Small intestine (tissue), 7 donors: ENCODE measurements at regions not wholly inside any gene's neighbourhood (a gene's known extent, or its start where the extent isn't known, plus 50 kb on each side); places are given as distances from the start of the nearest gene placed in this dataset.

ENCODE experiments used
- DNase-seq, 2 donors: peaks; one replicate each; pipeline versions ENCODE4 v3.0.0 to v3.0.0-alpha.2; 2013
- FAIRE-seq: peaks from 2 replicates; lab custom pipeline; 2012; peaks lifted over from hg19 to GRCh38; lab: Jason Lieb, UNC
- H3K27ac ChIP-seq, 3 donors: one replicate each; pipeline ENCODE4 v1.5.1; 2013; ENCODE audit warnings: low read length in 2 of 3, mild to moderate bottlenecking in 2 of 3, control low read depth in 1 of 3, inconsistent platforms in 1 of 3, low read depth in 1 of 3, moderate library complexity in 1 of 3
- H3K27me3 ChIP-seq, 3 donors: one replicate each; pipeline ENCODE4 v1.6.1; 2013; ENCODE audit warnings: low read length in 3 of 3, inconsistent platforms in 1 of 3; ENCODE audit not compliant: control insufficient read depth in 3 of 3, insufficient read depth in 3 of 3
- H3K36me3 ChIP-seq, 3 donors: one replicate each; pipeline ENCODE4 v1.6.1; 2013; ENCODE audit warnings: low read length in 3 of 3, inconsistent platforms in 1 of 3, low read depth in 1 of 3, mild to moderate bottlenecking in 1 of 3, moderate library complexity in 1 of 3; ENCODE audit not compliant: control insufficient read depth in 3 of 3, insufficient read depth in 2 of 3
- H3K4me1 ChIP-seq, 3 donors: one replicate each; pipeline ENCODE4 v1.6.1; 2013; ENCODE audit warnings: low read length in 2 of 3, inconsistent platforms in 1 of 3, low read depth in 1 of 3, mild to moderate bottlenecking in 1 of 3, moderate library complexity in 1 of 3; ENCODE audit not compliant: control insufficient read depth in 3 of 3, insufficient read depth in 2 of 3
- H3K4me3 ChIP-seq, 3 donors: one replicate each; pipeline ENCODE4 v1.5.1; 2013; ENCODE audit warnings: low read length in 3 of 3, control low read depth in 1 of 3, inconsistent platforms in 1 of 3, low read depth in 1 of 3, mild to moderate bottlenecking in 1 of 3, moderate library complexity in 1 of 3
- H3K9me3 ChIP-seq, 2 donors: one replicate each; pipeline ENCODE4 v1.6.1; 2013; ENCODE audit warnings: low read depth in 1 of 2, low read length in 1 of 2; ENCODE audit not compliant: control insufficient read depth in 2 of 2, insufficient read depth in 1 of 2
- WGBS, 3 donors: extraction: QIAGEN DNeasy Blood & Tissue Kit; methylation state at CpG; one replicate each; pipeline ENCODE4 v1.1.7; 2013; 5-methylcytosine and 5-hydroxymethylcytosine counted together
- donor health status: healthy with polysubstance abuse.
- donor health status: control.
- donor health status: control.
- donor health status: Bipolar disorder and iron deficiency.
- donor health status: healthy.

DNA sequence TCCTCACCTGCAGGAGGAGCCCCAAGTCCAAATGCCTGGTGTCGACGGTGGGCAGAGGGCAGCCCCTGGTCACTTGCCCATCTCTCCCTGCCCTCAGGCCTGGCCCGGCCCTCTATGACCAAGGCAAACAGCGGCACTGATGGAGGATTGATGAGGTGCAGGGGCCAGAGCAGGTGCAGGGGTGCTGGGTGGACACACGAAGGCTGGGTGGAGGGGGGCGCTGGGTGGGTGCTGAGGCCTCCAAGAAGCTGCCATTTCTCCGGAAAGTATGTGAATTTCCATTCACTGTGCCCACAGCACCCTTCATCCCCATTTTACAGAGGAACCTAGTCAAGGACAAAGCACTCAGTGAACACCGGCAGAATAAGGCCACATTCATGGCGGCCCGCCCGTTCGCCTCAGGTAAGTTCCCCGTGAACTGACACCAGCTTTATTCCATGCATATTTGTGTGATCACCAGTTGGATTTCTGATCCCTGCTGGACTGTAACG, 143.8 kb upstream of the PPP1R26 start:
- H3K27me3 ChIP-seq = peaks cover 0 to 7% (median 0%) of the 10 kb centered on the region in 3 donors

GRCh38 chr9:135336722-135337527, 142.7 kb upstream of the PPP1R26 start:
- Histone ChIP-seq H3K27me3 (peaks cover 0 to 7% (median 0%) of the 10 kb centered on the region in 3 donors), H3K27ac (no peak overlapping the region), H3K9me3 (no peaks in the 10 kb centered on the region), H3K4me1 (no peaks in the 10 kb centered on the region), H3K4me3 (no peak overlapping the region), H3K36me3 (no peaks in the 10 kb centered on the region)
- 81 to 85% (median 82%) methylated on average over 23 of the region's 23 CpGs for WGBS, 3 donors
- FAIRE-seq (no peak), DNase-seq (no peak)

More for the DNA sequence above, 143.8 kb upstream of the PPP1R26 start:
- Histone ChIP-seq H3K36me3 (no peaks in the 10 kb centered on the region), H3K4me1 (peaks cover 0 to 4% (median 0%) of the 10 kb centered on the region in 3 donors), H3K4me3 (no peak overlapping the region), H3K9me3 (no peaks in the 10 kb centered on the region), H3K27ac (no peak overlapping the region)
- DNase-seq (no peak), FAIRE-seq (no peak)
- 88 to 90% (median 89%) methylated on average over 14 of the region's 14 CpGs for WGBS, 3 donors

GRCh38 chr9:135338546-135338945, 141.0 kb upstream of the PPP1R26 start:
- WGBS, 3 donors = 77 to 85% (median 84%) methylated on average over 14 of the region's 14 CpGs

GRCh38 chr9:135339378-135339973, 140.1 kb upstream of the PPP1R26 start:
- no peaks in the 10 kb centered on the region for H3K36me3 ChIP-seq
- no peaks in the 10 kb centered on the region for H3K9me3 ChIP-seq
- FAIRE-seq = no peak
- 58 to 69% (median 63%) methylated on average over 16 to 17 of the region's 17 CpGs for WGBS, 3 donors
- no peak overlapping the region for H3K4me3 ChIP-seq
- no peak overlapping the region for H3K27ac ChIP-seq
- peaks cover 0 to 2% (median 0%) of the 10 kb centered on the region in 3 donors for H3K4me1 ChIP-seq
- peaks cover 0 to 7% (median 0%) of the 10 kb centered on the region in 3 donors for H3K27me3 ChIP-seq
- DNase-seq = no peak

More at GRCh38 chr9:135338546-135338945, 141.0 kb upstream of the PPP1R26 start:
- H3K4me3 ChIP-seq = no peak overlapping the region
- peaks cover 0 to 7% (median 0%) of the 10 kb centered on the region in 3 donors for H3K27me3 ChIP-seq
- no peaks in the 10 kb centered on the region for H3K9me3 ChIP-seq
- no peak overlapping the region for H3K27ac ChIP-seq
- DNase-seq (no peak), FAIRE-seq (no peak)
- H3K36me3 ChIP-seq = no peaks in the 10 kb centered on the region
- H3K4me1 ChIP-seq = no peaks in the 10 kb centered on the region

DNA sequence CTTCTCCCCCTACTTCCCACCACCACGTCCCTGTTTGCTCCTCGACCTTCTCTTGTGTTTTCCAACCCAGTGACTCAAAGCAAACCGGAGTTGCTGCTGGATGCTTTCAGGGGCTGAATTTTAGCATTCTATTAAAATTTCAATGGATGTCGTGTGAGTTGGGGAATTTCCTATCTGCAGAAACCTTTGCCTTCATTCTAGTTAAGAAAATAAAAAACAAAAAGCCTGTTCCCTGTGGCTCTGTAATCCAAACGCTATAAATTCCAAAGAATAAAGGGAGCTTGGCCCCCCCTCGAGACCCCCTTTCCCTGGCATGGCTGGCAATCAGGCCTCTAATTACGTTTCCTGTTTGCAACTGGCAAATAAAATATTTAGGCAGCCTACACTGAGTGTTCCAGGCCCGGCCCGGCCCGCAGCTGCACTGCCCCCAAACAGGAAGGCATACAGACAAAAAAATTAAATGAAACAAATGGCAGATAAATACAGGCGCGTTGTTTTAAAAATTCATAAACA, 139.4 kb upstream of the PPP1R26 start:
- WGBS, 3 donors = 20 to 26% (median 24%) methylated on average over 12 of the region's 12 CpGs
- H3K4me1 ChIP-seq = peaks cover 0 to 2% (median 0%) of the 10 kb centered on the region in 3 donors
- FAIRE-seq (no peak), DNase-seq (no peak)
- H3K4me3 ChIP-seq = no peak overlapping the region
- no peak overlapping the region for H3K27ac ChIP-seq
- H3K9me3 ChIP-seq = no peaks in the 10 kb centered on the region
- H3K36me3 ChIP-seq = no peaks in the 10 kb centered on the region
- H3K27me3 ChIP-seq = peaks cover 0 to 7% (median 0%) of the 10 kb centered on the region in 3 donors

DNA sequence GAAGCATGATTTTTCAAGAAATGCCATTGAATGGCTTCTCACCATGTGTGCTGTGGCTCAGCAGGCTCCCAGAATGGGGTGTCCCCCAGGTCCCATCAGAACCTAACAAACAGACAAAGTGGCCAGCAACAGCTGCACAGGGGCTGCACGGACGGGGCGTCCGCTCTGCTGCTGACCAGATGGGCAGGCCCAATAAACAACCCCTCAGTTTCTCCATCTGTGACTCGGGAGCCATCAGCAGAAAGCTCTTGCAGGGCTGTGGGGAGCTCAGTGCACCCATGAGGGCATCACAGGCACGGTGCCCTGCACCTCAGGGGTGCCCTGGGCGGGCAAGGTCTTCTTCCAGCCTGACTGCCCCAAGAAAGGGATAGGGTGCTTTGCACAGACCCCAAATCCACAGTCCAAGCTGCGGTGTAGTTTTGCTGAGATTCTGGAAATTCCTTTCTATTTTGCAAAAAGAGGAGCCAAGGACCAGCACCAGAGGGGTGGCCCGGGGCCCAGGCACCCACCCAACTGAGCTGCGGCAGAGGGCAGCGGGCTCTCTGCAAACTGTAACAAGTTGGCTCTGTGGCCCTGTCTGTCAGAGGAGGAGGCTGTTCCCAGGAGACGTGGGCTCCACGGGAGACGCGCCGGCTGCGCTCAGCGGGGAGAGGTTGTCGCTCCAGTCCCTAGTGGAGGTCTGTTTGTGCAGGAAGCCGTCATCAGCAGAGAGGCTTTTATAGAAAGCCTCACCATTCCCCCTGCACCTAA, 138.7 kb upstream of the PPP1R26 start:
- H3K4me1 ChIP-seq = peaks cover 0 to 2% (median 0%) of the 10 kb centered on the region in 3 donors
- 66 to 76% (median 70%) methylated on average over 20 of the region's 20 CpGs for WGBS, 3 donors
- DNase-seq (no peak), FAIRE-seq (no peak)
- H3K4me3 ChIP-seq = no peak overlapping the region
- H3K36me3 ChIP-seq = no peaks in the 10 kb centered on the region
- no peak overlapping the region for H3K27ac ChIP-seq
- peaks cover 0 to 7% (median 0%) of the 10 kb centered on the region in 3 donors for H3K27me3 ChIP-seq
- H3K9me3 ChIP-seq = no peaks in the 10 kb centered on the region

DNA sequence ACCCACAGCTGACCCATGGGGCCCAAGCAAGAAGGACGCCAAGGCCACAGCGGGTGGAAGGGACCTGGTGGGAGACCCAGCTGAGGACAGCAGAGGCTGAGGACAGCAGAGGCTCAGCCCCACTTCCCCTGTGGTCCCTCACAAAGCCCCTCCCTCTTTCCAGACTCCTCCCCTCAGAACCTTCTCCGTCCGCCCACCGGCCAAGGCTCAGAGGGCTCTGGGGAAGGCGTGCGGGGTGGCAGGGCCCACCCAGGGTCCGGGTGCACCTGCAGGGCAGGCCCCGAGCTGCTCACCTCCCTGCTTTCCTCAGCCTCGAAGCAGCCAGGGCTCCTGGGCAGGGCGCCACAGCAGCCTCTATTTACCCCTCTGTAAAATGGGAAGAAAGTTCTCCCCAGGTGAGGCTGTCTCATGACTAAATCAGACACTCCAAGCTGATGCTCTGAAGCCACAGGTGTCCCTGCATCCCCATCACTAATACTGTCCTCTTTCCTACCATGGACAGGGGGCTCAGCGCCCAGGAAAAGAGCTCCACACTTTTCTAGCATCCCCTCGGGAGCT, 137.9 kb upstream of the PPP1R26 start:
- Histone ChIP-seq H3K27me3 (peaks cover 0 to 7% (median 0%) of the 10 kb centered on the region in 3 donors), H3K9me3 (no peaks in the 10 kb centered on the region), H3K4me3 (no peak overlapping the region), H3K4me1 (peaks cover 0 to 2% (median 0%) of the 10 kb centered on the region in 3 donors), H3K27ac (no peak overlapping the region), H3K36me3 (no peaks in the 10 kb centered on the region)
- DNase-seq (no peak), FAIRE-seq (no peak)
- 73 to 88% (median 78%) methylated on average over 6 to 13 of the region's 13 CpGs for WGBS, 3 donors
